PC-9 (cell line): ENCODE measurements at regions not wholly inside any gene's neighbourhood (a gene's known extent, or its start where the extent isn't known, plus 50 kb on each side); places are given as distances from the start of the nearest gene placed in this dataset.
"Not testable (repeated sequence)": the region's sequence is repeated elsewhere in the genome, so short reads cannot be mapped to it uniquely, and the experiment has no call there.

Source experiments
- BruUV-seq: library from RNA; stranded (reverse); fragments of 400-500 nt; replicated peaks from 2 replicates; lab custom pipeline; 2021; lab: Mats Ljungman, UMichigan
- CTCF ChIA-PET: fragments of 300-600 bp; sonication (Branson Sonifier 250); formaldehyde crosslinking; loops from one replicate; lab custom pipeline; 2022; ENCODE audit warnings: antibody characterized with exemption; lab: Charles Lee
- POLR2A ChIA-PET: fragments of 300-600 bp; sonication (Branson Sonifier 250); formaldehyde crosslinking; loops from one replicate; lab custom pipeline; 2022; ENCODE audit warnings: antibody characterized with exemption; ENCODE audit not compliant: unreplicated experiment; lab: Charles Lee
- DNase-seq, 2 experiments: peaks; one replicate each; pipeline versions ENCODE4 v3.0.0 to v3.0.0-alpha.2; 2015 to 2022; ENCODE audit warnings: mixed read lengths in 1 of 2
- H2AFZ ChIP-seq: fragments of 200-600 bp; sonication (generic); 2 replicates; pipeline ENCODE4 v1.8.1; 2017; ENCODE audit warnings: antibody characterized with exemption
- H3F3A ChIP-seq: fragments of 200-600 bp; sonication (generic); 2 replicates; pipeline ENCODE4 v1.8.1; 2017; ENCODE audit warnings: antibody characterized with exemption, mild to moderate bottlenecking, low read depth; ENCODE audit not compliant: insufficient read depth
- H3K27ac ChIP-seq: fragments of 200-600 bp; sonication (generic); 2 replicates; pipeline ENCODE4 v1.6.1; 2016; ENCODE audit warnings: mixed run types
- H3K27me3 ChIP-seq: fragments of 200-600 bp; sonication (generic); 2 replicates; pipeline ENCODE4 v1.6.1; 2016; ENCODE audit warnings: low read depth, mixed run types; ENCODE audit not compliant: insufficient read depth
- H3K36me3 ChIP-seq: fragments of 200-600 bp; sonication (generic); 2 replicates; pipeline ENCODE4 v1.6.1; 2016; ENCODE audit warnings: low read depth, mixed run types
- H3K4me1 ChIP-seq: fragments of 200-600 bp; sonication (generic); replicated peaks from 2 replicates; pipeline ENCODE4 v1.6.1; 2016; ENCODE audit warnings: mixed run types; ENCODE audit not compliant: insufficient read depth
- H3K4me2 ChIP-seq: fragments of 200-600 bp; sonication (generic); 2 replicates; pipeline ENCODE4 v1.6.1; 2017; ENCODE audit warnings: mixed run types
- H3K4me3 ChIP-seq: fragments of 200-600 bp; sonication (generic); 2 replicates; pipeline ENCODE4 v1.6.1; 2016; ENCODE audit warnings: mixed run types
- H3K79me2 ChIP-seq: fragments of 200-600 bp; sonication (generic); 2 replicates; pipeline ENCODE4 v1.6.1; 2017; ENCODE audit warnings: low read depth, mixed run types
- H3K9me2 ChIP-seq: fragments of 200-600 bp; sonication (generic); 2 replicates; pipeline ENCODE4 v1.8.1; 2017; ENCODE audit warnings: mild to moderate bottlenecking; ENCODE audit not compliant: insufficient read depth
- H3K9me3 ChIP-seq: fragments of 200-600 bp; sonication (generic); 2 replicates; pipeline ENCODE4 v1.8.1; 2016; ENCODE audit warnings: low read depth; ENCODE audit not compliant: insufficient read depth
- H4K20me1 ChIP-seq: fragments of 200-600 bp; sonication (generic); 2 replicates; pipeline ENCODE4 v1.8.1; 2017; ENCODE audit not compliant: insufficient read depth
- EZH2 ChIP-seq: fragments of 200-600 bp; sonication (generic); IDR thresholded peaks from 2 replicates; pipeline ENCODE4 v1.8.0; 2017; ENCODE audit warnings: antibody characterized with exemption, low read depth
- intact Hi-C: fragments of 100-400 bp; cut with micrococcal nuclease; formaldehyde crosslinking; loops from one replicate; pipeline ENCODE4 v1.10.0; 2022; ENCODE audit not compliant: unreplicated experiment
- TF ChIP-seq, protein P1 (sequence below): fragments of 200-600 bp; sonication (generic); conservative IDR thresholded peaks from 2 replicates; pipeline ENCODE4 v1.6.1; 2017; ENCODE audit warnings: mixed run types, antibody characterized with exemption, mild to moderate bottlenecking, moderate library complexity

DNA sequence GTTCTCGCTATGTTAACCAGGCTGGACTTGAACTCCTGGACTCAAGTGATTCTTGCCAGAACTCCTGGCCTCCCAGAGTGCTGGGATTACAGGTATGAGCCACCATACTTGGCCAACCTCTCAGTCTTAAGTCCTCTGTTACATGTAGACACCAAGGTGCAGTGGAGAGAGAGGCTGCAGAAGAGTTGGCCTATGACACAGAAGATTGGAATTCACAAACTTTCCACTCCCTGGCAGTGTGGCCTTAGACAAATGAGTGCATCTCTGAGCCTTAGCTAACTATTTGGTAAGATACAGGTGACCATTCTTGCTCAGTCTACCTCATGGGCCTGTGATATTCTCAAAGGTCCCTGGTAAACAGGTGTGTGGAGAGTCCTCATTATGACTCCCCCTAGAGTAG lies 159.7 kb downstream of the MYCN start:
- H3F3A ChIP-seq, result no peaks in the 10 kb centered on the region
- no peaks in the 10 kb centered on the region for H4K20me1 ChIP-seq
- no peaks in the 10 kb centered on the region for H3K36me3 ChIP-seq
- H3K27ac ChIP-seq, result no peak overlapping the region
- H3K4me3 ChIP-seq, result no peak overlapping the region
- no peak for DNase-seq
- no peaks in the 10 kb centered on the region for H3K9me3 ChIP-seq
- H2AFZ ChIP-seq, result no peak overlapping the region
- intact Hi-C loops, result no loop called here
- H3K4me2 ChIP-seq, result no peak overlapping the region
- no peaks in the 10 kb centered on the region for H3K4me1 ChIP-seq
- BruUV-seq, result no TSS peak
- TF ChIP-seq EZH2, result no peak
- TF ChIP-seq, protein P1, sequence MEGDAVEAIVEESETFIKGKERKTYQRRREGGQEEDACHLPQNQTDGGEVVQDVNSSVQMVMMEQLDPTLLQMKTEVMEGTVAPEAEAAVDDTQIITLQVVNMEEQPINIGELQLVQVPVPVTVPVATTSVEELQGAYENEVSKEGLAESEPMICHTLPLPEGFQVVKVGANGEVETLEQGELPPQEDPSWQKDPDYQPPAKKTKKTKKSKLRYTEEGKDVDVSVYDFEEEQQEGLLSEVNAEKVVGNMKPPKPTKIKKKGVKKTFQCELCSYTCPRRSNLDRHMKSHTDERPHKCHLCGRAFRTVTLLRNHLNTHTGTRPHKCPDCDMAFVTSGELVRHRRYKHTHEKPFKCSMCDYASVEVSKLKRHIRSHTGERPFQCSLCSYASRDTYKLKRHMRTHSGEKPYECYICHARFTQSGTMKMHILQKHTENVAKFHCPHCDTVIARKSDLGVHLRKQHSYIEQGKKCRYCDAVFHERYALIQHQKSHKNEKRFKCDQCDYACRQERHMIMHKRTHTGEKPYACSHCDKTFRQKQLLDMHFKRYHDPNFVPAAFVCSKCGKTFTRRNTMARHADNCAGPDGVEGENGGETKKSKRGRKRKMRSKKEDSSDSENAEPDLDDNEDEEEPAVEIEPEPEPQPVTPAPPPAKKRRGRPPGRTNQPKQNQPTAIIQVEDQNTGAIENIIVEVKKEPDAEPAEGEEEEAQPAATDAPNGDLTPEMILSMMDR, result no peak
- no peaks in the 10 kb centered on the region for H3K9me2 ChIP-seq
- ChIA-PET POLR2A (no interaction called here), CTCF (no interaction called here)
- H3K79me2 ChIP-seq, result no peaks in the 10 kb centered on the region
- H3K27me3 ChIP-seq, result peaks cover 52% of the 10 kb centered on the region

DNA sequence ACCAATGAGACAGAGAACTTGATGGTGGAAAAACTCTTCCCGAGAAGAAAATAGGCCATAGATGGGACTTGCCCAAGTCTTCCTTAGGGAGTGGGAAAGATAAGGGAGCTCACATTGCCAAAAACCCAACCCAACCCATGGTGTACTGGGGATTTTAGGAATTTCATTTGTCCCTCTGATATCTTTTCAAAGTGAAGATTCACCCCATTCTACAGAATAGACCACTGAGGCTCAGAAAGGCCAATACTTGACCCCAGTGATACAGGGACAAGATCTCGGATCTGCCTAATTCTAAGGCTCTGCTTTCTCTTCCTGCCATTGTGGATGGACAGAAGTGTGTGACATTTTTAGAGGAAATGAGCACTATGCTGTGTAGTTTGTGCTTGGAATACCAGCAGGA lies 159.0 kb downstream of the MYCN start:
- POLR2A ChIA-PET, result no interaction called here
- BruUV-seq, result no TSS peak
- CTCF ChIA-PET, result no interaction called here

GRCh38 chr2:16096962-16097361 lies 156.6 kb downstream of the MYCN start:
- no peaks in the 10 kb centered on the region for H3F3A ChIP-seq
- no peaks in the 10 kb centered on the region for H4K20me1 ChIP-seq
- BruUV-seq, result no TSS peak
- H3K4me3 ChIP-seq, result no peak overlapping the region
- intact Hi-C loops, result no loop called here
- no peaks in the 10 kb centered on the region for H3K79me2 ChIP-seq
- H3K4me2 ChIP-seq, result no peak overlapping the region
- no peaks in the 10 kb centered on the region for H3K9me3 ChIP-seq
- no peak overlapping the region for H2AFZ ChIP-seq
- DNase-seq, result no peak
- no peaks in the 10 kb centered on the region for H3K36me3 ChIP-seq
- H3K27ac ChIP-seq, result no peak overlapping the region
- TF ChIP-seq EZH2, result no peak
- TF ChIP-seq, protein P1, result no peak
- peaks cover 40% of the 10 kb centered on the region for H3K27me3 ChIP-seq
- no peaks in the 10 kb centered on the region for H3K4me1 ChIP-seq
- CTCF ChIA-PET, result no interaction called here
- POLR2A ChIA-PET, result no interaction called here
- H3K9me2 ChIP-seq, result no peaks in the 10 kb centered on the region

More for the DNA sequence above, 159.0 kb downstream of the MYCN start:
- Histone ChIP-seq H3K36me3 (no peaks in the 10 kb centered on the region), H3K79me2 (no peaks in the 10 kb centered on the region), H3K4me1 (no peaks in the 10 kb centered on the region), H3K9me2 (no peaks in the 10 kb centered on the region), H3K27me3 (peaks cover 45% of the 10 kb centered on the region), H3K9me3 (no peaks in the 10 kb centered on the region), H4K20me1 (no peaks in the 10 kb centered on the region), H3K4me2 (no peak overlapping the region), H3K27ac (no peak overlapping the region), H3F3A (no peaks in the 10 kb centered on the region), H2AFZ (no peak overlapping the region), H3K4me3 (no peak overlapping the region)
- no peak for DNase-seq
- TF ChIP-seq, protein P1, result no peak
- no peak for TF ChIP-seq EZH2
- intact Hi-C loops, result no loop called here

GRCh38 chr2:16095483-16095882 lies 155.1 kb downstream of the MYCN start:
- POLR2A ChIA-PET, H3K36me3 ChIP-seq, H3K4me3 ChIP-seq, H3K79me2 ChIP-seq, H4K20me1 ChIP-seq, intact Hi-C loops, H3K9me2 ChIP-seq, BruUV-seq, H3K27ac ChIP-seq, H3K9me3 ChIP-seq, H3K4me1 ChIP-seq, CTCF ChIA-PET, H2AFZ ChIP-seq, H3K4me2 ChIP-seq, DNase-seq, H3F3A ChIP-seq: not testable (repeated sequence)
- peaks cover 30% of the 10 kb centered on the region for H3K27me3 ChIP-seq
